ENCODE measurements at regions not wholly inside any gene's neighbourhood (a gene's known extent, or its start where the extent isn't known, plus 50 kb on each side); places are given as distances from the start of the nearest gene placed in this dataset.

DNA sequence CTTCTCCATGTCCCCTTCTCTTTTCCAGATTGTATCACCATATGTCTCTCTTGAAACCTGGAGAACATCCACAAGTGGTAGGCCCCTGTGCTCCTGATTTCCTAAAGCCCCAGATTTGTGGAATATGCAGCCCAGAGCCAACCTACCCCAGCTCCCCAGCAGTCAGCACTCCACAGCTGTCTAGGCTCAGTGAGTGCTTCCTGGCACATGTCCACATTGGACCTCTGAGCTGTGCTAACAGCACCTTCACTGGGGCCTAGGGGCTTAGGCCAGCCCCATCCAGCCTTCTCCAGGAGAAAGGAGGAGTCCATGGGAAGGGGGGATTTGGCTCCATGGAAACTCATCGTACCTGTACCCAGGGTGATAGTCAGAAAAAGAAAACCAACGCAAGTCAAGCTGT, 192.7 kb downstream of the FGFR2 start:
- TF ChIP-seq, protein P1, sequence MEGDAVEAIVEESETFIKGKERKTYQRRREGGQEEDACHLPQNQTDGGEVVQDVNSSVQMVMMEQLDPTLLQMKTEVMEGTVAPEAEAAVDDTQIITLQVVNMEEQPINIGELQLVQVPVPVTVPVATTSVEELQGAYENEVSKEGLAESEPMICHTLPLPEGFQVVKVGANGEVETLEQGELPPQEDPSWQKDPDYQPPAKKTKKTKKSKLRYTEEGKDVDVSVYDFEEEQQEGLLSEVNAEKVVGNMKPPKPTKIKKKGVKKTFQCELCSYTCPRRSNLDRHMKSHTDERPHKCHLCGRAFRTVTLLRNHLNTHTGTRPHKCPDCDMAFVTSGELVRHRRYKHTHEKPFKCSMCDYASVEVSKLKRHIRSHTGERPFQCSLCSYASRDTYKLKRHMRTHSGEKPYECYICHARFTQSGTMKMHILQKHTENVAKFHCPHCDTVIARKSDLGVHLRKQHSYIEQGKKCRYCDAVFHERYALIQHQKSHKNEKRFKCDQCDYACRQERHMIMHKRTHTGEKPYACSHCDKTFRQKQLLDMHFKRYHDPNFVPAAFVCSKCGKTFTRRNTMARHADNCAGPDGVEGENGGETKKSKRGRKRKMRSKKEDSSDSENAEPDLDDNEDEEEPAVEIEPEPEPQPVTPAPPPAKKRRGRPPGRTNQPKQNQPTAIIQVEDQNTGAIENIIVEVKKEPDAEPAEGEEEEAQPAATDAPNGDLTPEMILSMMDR (conservative IDR thresholded peaks at IDR 0.05; ENCODE audit: low read length) = no peak
- no peak for TF ChIP-seq EZH2phosphoT487 (IDR thresholded peaks at IDR 0.05; ENCODE audit: borderline replicate concordance)
